ENCODE measurements at regions not wholly inside any gene's neighbourhood (a gene's known extent, or its start where the extent isn't known, plus 50 kb on each side); places are given as distances from the start of the nearest gene placed in this dataset.

DNA sequence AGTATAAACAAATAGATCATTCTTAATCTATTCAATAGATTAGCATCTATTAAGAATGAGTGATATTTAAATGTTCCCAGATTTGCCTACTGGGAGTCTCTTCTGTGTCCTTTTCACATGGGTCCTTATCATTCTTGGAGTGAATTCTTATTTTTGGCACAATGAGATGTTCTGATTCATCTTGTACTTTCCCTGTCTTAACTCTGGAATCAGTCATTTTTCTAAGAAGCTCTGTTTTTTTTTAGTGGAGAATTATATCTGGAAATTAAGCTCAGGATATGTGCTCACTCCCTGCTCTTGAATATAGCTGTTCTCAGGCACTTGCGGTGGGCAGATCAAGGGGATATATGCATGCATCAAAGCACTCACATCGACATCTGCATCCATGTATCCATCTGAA is 625.3 kb upstream of the HS3ST1 start:
- ATAC-seq (no peak), DNase-seq (ENCODE audit: low spot score) (no peak), FAIRE-seq (no peak)
- H2AFZ ChIP-seq (ENCODE audit: low read length): no peak overlapping the region
- H4K20me1 ChIP-seq (ENCODE audit: insufficient read depth, low read length): no peaks in the 10 kb centered on the region
- TF ChIP-seq GATA4 (IDR thresholded peaks at IDR 0.05; ENCODE audit: borderline replicate concordance, low read depth): no peak
- TF ChIP-seq ARNT (IDR thresholded peaks at IDR 0.05): no peak
- no peak for TF ChIP-seq GPBP1L1 (CRISPR knock-in tag; IDR thresholded peaks at IDR 0.05)
- TF ChIP-seq AFF4 (CRISPR knock-in tag; IDR thresholded peaks at IDR 0.05): no peak
- TF ChIP-seq, protein P1, sequence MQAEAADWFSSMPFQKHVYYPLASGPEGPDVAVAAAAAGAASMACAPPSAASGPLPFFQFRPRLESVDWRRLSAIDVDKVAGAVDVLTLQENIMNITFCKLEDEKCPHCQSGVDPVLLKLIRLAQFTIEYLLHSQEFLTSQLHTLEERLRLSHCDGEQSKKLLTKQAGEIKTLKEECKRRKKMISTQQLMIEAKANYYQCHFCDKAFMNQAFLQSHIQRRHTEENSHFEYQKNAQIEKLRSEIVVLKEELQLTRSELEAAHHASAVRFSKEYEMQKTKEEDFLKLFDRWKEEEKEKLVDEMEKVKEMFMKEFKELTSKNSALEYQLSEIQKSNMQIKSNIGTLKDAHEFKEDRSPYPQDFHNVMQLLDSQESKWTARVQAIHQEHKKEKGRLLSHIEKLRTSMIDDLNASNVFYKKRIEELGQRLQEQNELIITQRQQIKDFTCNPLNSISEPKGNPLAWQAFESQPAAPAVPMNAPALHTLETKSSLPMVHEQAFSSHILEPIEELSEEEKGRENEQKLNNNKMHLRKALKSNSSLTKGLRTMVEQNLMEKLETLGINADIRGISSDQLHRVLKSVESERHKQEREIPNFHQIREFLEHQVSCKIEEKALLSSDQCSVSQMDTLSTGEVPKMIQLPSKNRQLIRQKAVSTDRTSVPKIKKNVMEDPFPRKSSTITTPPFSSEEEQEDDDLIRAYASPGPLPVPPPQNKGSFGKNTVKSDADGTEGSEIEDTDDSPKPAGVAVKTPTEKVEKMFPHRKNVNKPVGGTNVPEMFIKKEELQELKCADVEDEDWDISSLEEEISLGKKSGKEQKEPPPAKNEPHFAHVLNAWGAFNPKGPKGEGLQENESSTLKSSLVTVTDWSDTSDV (CRISPR knock-in tag; IDR thresholded peaks at IDR 0.05): no peak
- TF ChIP-seq, protein P2, sequence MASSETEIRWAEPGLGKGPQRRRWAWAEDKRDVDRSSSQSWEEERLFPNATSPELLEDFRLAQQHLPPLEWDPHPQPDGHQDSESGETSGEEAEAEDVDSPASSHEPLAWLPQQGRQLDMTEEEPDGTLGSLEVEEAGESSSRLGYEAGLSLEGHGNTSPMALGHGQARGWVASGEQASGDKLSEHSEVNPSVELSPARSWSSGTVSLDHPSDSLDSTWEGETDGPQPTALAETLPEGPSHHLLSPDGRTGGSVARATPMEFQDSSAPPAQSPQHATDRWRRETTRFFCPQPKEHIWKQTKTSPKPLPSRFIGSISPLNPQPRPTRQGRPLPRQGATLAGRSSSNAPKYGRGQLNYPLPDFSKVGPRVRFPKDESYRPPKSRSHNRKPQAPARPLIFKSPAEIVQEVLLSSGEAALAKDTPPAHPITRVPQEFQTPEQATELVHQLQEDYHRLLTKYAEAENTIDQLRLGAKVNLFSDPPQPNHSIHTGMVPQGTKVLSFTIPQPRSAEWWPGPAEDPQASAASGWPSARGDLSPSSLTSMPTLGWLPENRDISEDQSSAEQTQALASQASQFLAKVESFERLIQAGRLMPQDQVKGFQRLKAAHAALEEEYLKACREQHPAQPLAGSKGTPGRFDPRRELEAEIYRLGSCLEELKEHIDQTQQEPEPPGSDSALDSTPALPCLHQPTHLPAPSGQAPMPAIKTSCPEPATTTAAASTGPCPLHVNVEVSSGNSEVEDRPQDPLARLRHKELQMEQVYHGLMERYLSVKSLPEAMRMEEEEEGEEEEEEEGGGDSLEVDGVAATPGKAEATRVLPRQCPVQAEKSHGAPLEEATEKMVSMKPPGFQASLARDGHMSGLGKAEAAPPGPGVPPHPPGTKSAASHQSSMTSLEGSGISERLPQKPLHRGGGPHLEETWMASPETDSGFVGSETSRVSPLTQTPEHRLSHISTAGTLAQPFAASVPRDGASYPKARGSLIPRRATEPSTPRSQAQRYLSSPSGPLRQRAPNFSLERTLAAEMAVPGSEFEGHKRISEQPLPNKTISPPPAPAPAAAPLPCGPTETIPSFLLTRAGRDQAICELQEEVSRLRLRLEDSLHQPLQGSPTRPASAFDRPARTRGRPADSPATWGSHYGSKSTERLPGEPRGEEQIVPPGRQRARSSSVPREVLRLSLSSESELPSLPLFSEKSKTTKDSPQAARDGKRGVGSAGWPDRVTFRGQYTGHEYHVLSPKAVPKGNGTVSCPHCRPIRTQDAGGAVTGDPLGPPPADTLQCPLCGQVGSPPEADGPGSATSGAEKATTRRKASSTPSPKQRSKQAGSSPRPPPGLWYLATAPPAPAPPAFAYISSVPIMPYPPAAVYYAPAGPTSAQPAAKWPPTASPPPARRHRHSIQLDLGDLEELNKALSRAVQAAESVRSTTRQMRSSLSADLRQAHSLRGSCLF (CRISPR knock-in tag; IDR thresholded peaks at IDR 0.05; ENCODE audit: borderline replicate concordance): no peak
- TF ChIP-seq HOXA9 (CRISPR knock-in tag; IDR thresholded peaks at IDR 0.05; ENCODE audit: borderline replicate concordance): no peak
- TF ChIP-seq ZNF232 (CRISPR knock-in tag; IDR thresholded peaks at IDR 0.05; ENCODE audit: borderline replicate concordance): no peak
- no peak for TF ChIP-seq HOMEZ (CRISPR knock-in tag; IDR thresholded peaks at IDR 0.05; ENCODE audit: low read depth)
- no peak for TF ChIP-seq ZNF879 (CRISPR knock-in tag; IDR thresholded peaks at IDR 0.05)
- H3K79me2 ChIP-seq (ENCODE audit: insufficient read depth, low read length): no peaks in the 10 kb centered on the region
- H3K4me2 ChIP-seq (ENCODE audit: low read depth, low read length): no peak overlapping the region
- no TSS peak for BruUV-seq (replicated peaks)
- CTCF ChIA-PET (ENCODE audit: low intra/inter-chr PET ratio, low total read pairs): no interaction called here
- WGBS (ENCODE audit: low lambda C conversion rate): 9% methylated on average over 2 of the region's 2 CpGs
- POLR2A ChIA-PET: no interaction called here
- no peaks in the 10 kb centered on the region for H3K4me1 ChIP-seq (ENCODE audit: insufficient read depth, low read length)
- peaks cover 89% of the 10 kb centered on the region for H3K9me3 ChIP-seq (ENCODE audit: low read length)
- H3K27me3 ChIP-seq (ENCODE audit: control insufficient read depth in 1 of 2, insufficient read depth in 2 of 2, low read length in 2 of 2): no peaks in the 10 kb centered on the region
- intact Hi-C loops (cut with micrococcal nuclease; ENCODE audit: unreplicated experiment): no loop called here
- in situ Hi-C loops (cut with HindIII; ENCODE audit: extremely low pct_ligation_motif_present, low pct_unique_long_range_greater_than_20kb): no loop called here
- H3K27ac ChIP-seq (ENCODE audit: extremely low read length, insufficient read depth, low read length): no peak overlapping the region
- no peaks in the 10 kb centered on the region for H3K36me3 ChIP-seq (replicated peaks in 1 of 2; ENCODE audit: control insufficient read depth in 1 of 2, insufficient read depth in 2 of 2, low read length in 2 of 2)
- no peak overlapping the region for H3K9ac ChIP-seq (ENCODE audit: insufficient read depth, low read depth, low read length)
- H3K4me3 ChIP-seq (replicated peaks in 1 of 3; ENCODE audit: insufficient read depth in 1 of 3, low read depth in 2 of 3, low read length in 3 of 3): no peak overlapping the region

Data from HepG2 (cell line).